Hepatocyte (in vitro differentiated cells): ENCODE measurements at regions not wholly inside any gene's neighbourhood (a gene's known extent, or its start where the extent isn't known, plus 50 kb on each side); places are given as distances from the start of the nearest gene placed in this dataset.

Experiments
- EZH2 ChIP-seq: fragments of 200-600 bp; sonication (generic); IDR thresholded peaks from 2 replicates; pipeline ENCODE4 v1.6.1; 2016; ENCODE audit warnings: antibody characterized with exemption, mild to moderate bottlenecking, borderline replicate concordance
- EZH2phosphoT487 ChIP-seq: fragments of 200-600 bp; sonication (generic); IDR thresholded peaks from one replicate; pipeline ENCODE4 v1.6.1; 2018; ENCODE audit warnings: antibody characterized with exemption, mild to moderate bottlenecking, low read depth, moderate library complexity; ENCODE audit not compliant: unreplicated experiment, severe bottlenecking
- TF ChIP-seq, protein P1 (sequence below): fragments of 200-600 bp; sonication (generic); IDR thresholded peaks from 2 replicates; pipeline ENCODE4 v1.5.1; 2016; ENCODE audit warnings: antibody characterized with exemption, mild to moderate bottlenecking; ENCODE audit not compliant: poor library complexity

DNA sequence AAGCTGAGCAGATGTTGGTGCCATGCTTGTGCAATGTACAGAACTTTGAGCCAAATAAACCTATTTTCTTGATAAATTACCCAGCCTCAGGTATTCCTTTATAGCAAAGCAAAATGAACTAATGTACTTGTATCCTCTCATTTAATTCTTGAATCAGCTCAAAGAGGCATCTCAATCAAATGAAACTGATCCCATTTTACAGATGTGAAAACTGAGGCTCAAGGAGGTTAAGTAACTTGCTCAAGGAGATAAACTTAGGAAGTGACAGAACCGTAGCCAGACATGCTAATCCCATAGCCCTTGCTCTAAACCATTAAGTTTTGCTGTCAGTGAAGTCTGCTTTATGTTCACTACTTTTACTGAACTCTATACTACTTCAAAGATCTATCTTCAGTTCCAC, 467.0 kb upstream of the UBE2E3 start:
- TF ChIP-seq, protein P1, sequence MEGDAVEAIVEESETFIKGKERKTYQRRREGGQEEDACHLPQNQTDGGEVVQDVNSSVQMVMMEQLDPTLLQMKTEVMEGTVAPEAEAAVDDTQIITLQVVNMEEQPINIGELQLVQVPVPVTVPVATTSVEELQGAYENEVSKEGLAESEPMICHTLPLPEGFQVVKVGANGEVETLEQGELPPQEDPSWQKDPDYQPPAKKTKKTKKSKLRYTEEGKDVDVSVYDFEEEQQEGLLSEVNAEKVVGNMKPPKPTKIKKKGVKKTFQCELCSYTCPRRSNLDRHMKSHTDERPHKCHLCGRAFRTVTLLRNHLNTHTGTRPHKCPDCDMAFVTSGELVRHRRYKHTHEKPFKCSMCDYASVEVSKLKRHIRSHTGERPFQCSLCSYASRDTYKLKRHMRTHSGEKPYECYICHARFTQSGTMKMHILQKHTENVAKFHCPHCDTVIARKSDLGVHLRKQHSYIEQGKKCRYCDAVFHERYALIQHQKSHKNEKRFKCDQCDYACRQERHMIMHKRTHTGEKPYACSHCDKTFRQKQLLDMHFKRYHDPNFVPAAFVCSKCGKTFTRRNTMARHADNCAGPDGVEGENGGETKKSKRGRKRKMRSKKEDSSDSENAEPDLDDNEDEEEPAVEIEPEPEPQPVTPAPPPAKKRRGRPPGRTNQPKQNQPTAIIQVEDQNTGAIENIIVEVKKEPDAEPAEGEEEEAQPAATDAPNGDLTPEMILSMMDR, result no peak
- TF ChIP-seq EZH2, result no peak
- TF ChIP-seq EZH2phosphoT487, result no peak
